Natural killer cell (primary cell): ENCODE measurements at regions not wholly inside any gene's neighbourhood (a gene's known extent, or its start where the extent isn't known, plus 50 kb on each side); places are given as distances from the start of the nearest gene placed in this dataset.
"Not testable (repeated sequence)": the region's sequence is repeated elsewhere in the genome, so short reads cannot be mapped to it uniquely, and the experiment has no call there.

Source experiments
- ATAC-seq, 3 donors: fragments of 150-1000 bp in 2 of 3; fragments of 200-7000 bp in 1 of 3; cut with Tn5 transposase; 1 replicate in 1 of 3; 2 replicates in 2 of 3; pipeline ENCODE4 v1.10.0; 2021; ENCODE audit warnings: mild to moderate bottlenecking in 2 of 3, moderate library complexity in 2 of 3
- DNase-seq, 2 donors: peaks; one replicate each; pipeline versions ENCODE4 v3.0.0 to v3.0.0-alpha.2; 2013 to 2021; ENCODE audit warnings: mixed read lengths in 1 of 2
- H3K27ac ChIP-seq: one replicate; pipeline ENCODE4 v1.5.1; 2013; ENCODE audit warnings: mild to moderate bottlenecking, low read length
- H3K27me3 ChIP-seq: one replicate; pipeline ENCODE4 v1.6.1; 2013; ENCODE audit warnings: low read length; ENCODE audit not compliant: control insufficient read depth, insufficient read depth
- H3K36me3 ChIP-seq: one replicate; pipeline ENCODE4 v1.6.1; 2013; ENCODE audit warnings: low read length; ENCODE audit not compliant: control insufficient read depth, insufficient read depth
- H3K4me1 ChIP-seq: one replicate; pipeline ENCODE4 v1.6.1; 2013; ENCODE audit warnings: low read length; ENCODE audit not compliant: control insufficient read depth, insufficient read depth
- H3K4me3 ChIP-seq: one replicate; pipeline ENCODE4 v1.5.1; 2013; ENCODE audit warnings: low read length
- H3K9me3 ChIP-seq: one replicate; pipeline ENCODE4 v1.6.1; 2013; ENCODE audit warnings: low read length; ENCODE audit not compliant: control insufficient read depth, insufficient read depth
- H3K27ac Mint-ChIP-seq, 2 donors: one replicate each; pipeline ENCODE4 v1.8.0; 2022; ENCODE audit warnings: mild to moderate bottlenecking in 2 of 2, mixed read lengths in 2 of 2, moderate library complexity in 1 of 2
- H3K27me3 Mint-ChIP-seq, 2 donors: one replicate each; pipeline ENCODE4 v1.8.0; 2022; ENCODE audit warnings: low read depth in 2 of 2, mixed read lengths in 2 of 2
- H3K36me3 Mint-ChIP-seq: one replicate; pipeline ENCODE4 v1.8.0; 2022; ENCODE audit warnings: mixed read lengths
- H3K4me1 Mint-ChIP-seq, 2 donors: one replicate each; pipeline ENCODE4 v1.8.0; 2022; ENCODE audit warnings: mixed read lengths in 2 of 2
- H3K4me3 Mint-ChIP-seq: one replicate; pipeline ENCODE4 v1.8.0; 2022; ENCODE audit warnings: mild to moderate bottlenecking, moderate library complexity, mixed read lengths
- H3K9me3 Mint-ChIP-seq, 2 donors: one replicate each; pipeline ENCODE4 v1.8.0; 2022; ENCODE audit warnings: mixed read lengths in 2 of 2
- CTCF ChIP-seq: fragments of 200-600 bp; IDR thresholded peaks from one replicate; pipeline ENCODE4 v1.8.0; 2022; ENCODE audit warnings: antibody characterized with exemption
- WGBS: methylation state at CpG from one replicate; pipeline ENCODE4 v1.1.7; 2013; ENCODE audit warnings: missing lambda C conversion rate; ENCODE audit not compliant: insufficient coverage; 5-methylcytosine and 5-hydroxymethylcytosine counted together
- intact Hi-C: fragments of 100-400 bp; cut with micrococcal nuclease; formaldehyde crosslinking; loops from one replicate; pipeline ENCODE4 v1.14.2; 2022

GRCh38 chr7:25735674-25736242, 416.2 kb upstream of the NFE2L3 start:
- Histone ChIP-seq H3K27ac (no peak overlapping the region), H3K9me3 (no peaks in the 10 kb centered on the region), H3K4me1 (no peaks in the 10 kb centered on the region), H3K27me3 (peaks cover 2% of the 10 kb centered on the region), H3K36me3 (no peaks in the 10 kb centered on the region), H3K4me3 (no peak overlapping the region)
- WGBS: 44% methylated on average over 6 of the region's 8 CpGs
- H3K4me3 Mint-ChIP-seq: no peak overlapping the region
- H3K36me3 Mint-ChIP-seq: no peaks in the 10 kb centered on the region
- intact Hi-C loops: no loop called here
- peaks cover 9 to 17% of the 10 kb centered on the region in 2 donors for H3K27me3 Mint-ChIP-seq
- H3K9me3 Mint-ChIP-seq: no peaks in the 10 kb centered on the region
- ATAC-seq: no peak
- H3K4me1 Mint-ChIP-seq: no peaks in the 10 kb centered on the region
- no peak for DNase-seq
- H3K27ac Mint-ChIP-seq: no peak overlapping the region
- TF ChIP-seq CTCF: no peak

GRCh38 chr7:25738528-25738927, 413.5 kb upstream of the NFE2L3 start:
- Histone ChIP-seq H3K4me3 (no peak overlapping the region), H3K4me1 (no peaks in the 10 kb centered on the region), H3K27me3 (peaks cover 4% of the 10 kb centered on the region), H3K36me3 (no peaks in the 10 kb centered on the region), H3K9me3 (no peaks in the 10 kb centered on the region), H3K27ac (no peak overlapping the region)
- Mint-ChIP-seq H3K4me1 (no peaks in the 10 kb centered on the region), H3K27ac (no peak overlapping the region), H3K36me3 (no peaks in the 10 kb centered on the region), H3K27me3 (peaks cover 9 to 17% of the 10 kb centered on the region in 2 donors), H3K4me3 (no peak overlapping the region), H3K9me3 (no peaks in the 10 kb centered on the region)
- no peak for ATAC-seq
- intact Hi-C loops: no loop called here
- no peak for DNase-seq
- WGBS: 96% methylated on average over 1 of the region's 4 CpGs
- TF ChIP-seq CTCF: no peak

GRCh38 chr7:25739143-25739542, 412.9 kb upstream of the NFE2L3 start:
- Mint-ChIP-seq H3K4me1 (no peaks in the 10 kb centered on the region), H3K4me3 (no peak overlapping the region), H3K9me3 (no peaks in the 10 kb centered on the region), H3K36me3 (no peaks in the 10 kb centered on the region), H3K27me3 (peaks cover 9 to 17% of the 10 kb centered on the region in 2 donors), H3K27ac (no peak overlapping the region)
- intact Hi-C loops: no loop called here
- ATAC-seq: no peak
- H3K4me1 ChIP-seq: no peaks in the 10 kb centered on the region
- no peak for TF ChIP-seq CTCF
- 90% methylated on average over 2 of the region's 2 CpGs for WGBS
- H3K4me3 ChIP-seq: no peak overlapping the region
- H3K9me3 ChIP-seq: no peaks in the 10 kb centered on the region
- H3K27me3 ChIP-seq: peaks cover 4% of the 10 kb centered on the region
- no peak overlapping the region for H3K27ac ChIP-seq
- DNase-seq: no peak
- H3K36me3 ChIP-seq: no peaks in the 10 kb centered on the region

GRCh38 chr7:25742316-25742715, 409.7 kb upstream of the NFE2L3 start:
- Histone ChIP-seq H3K4me3 (no peak overlapping the region), H3K36me3 (no peaks in the 10 kb centered on the region), H3K9me3 (no peaks in the 10 kb centered on the region), H3K27me3 (peaks cover 2% of the 10 kb centered on the region), H3K27ac (no peak overlapping the region), H3K4me1 (no peaks in the 10 kb centered on the region)
- Mint-ChIP-seq H3K4me1 (no peaks in the 10 kb centered on the region), H3K27ac (no peak overlapping the region), H3K9me3 (no peaks in the 10 kb centered on the region), H3K36me3 (no peaks in the 10 kb centered on the region), H3K27me3 (peaks cover 3 to 8% of the 10 kb centered on the region in 2 donors), H3K4me3 (no peak overlapping the region)
- TF ChIP-seq CTCF: no peak
- ATAC-seq (no peak), DNase-seq (no peak)
- intact Hi-C loops: no loop called here
- WGBS: 85% methylated on average over 3 of the region's 3 CpGs

GRCh38 chr7:25743670-25744451, 408.1 kb upstream of the NFE2L3 start:
- DNase-seq, H3K9me3 Mint-ChIP-seq, H3K4me3 Mint-ChIP-seq, H3K27me3 ChIP-seq, H3K36me3 Mint-ChIP-seq, H3K4me1 Mint-ChIP-seq, H3K27ac Mint-ChIP-seq, ATAC-seq, H3K4me3 ChIP-seq, H3K9me3 ChIP-seq, H3K27me3 Mint-ChIP-seq, H3K27ac ChIP-seq, intact Hi-C loops, H3K36me3 ChIP-seq, H3K4me1 ChIP-seq: not testable (repeated sequence)
- 93% methylated on average over 21 of the region's 37 CpGs for WGBS
